HG03575 (cell line): ENCODE measurements at regions not wholly inside any gene's neighbourhood (a gene's known extent, or its start where the extent isn't known, plus 50 kb on each side); places are given as distances from the start of the nearest gene placed in this dataset.
"Not testable (repeated sequence)": the region's sequence is repeated elsewhere in the genome, so short reads cannot be mapped to it uniquely, and the experiment has no call there.

ENCODE experiments used
- ATAC-seq: cut with Tn5 transposase; IDR thresholded peaks from one replicate; pipeline ENCODE4 v1.9.1; 2021; ENCODE audit not compliant: unreplicated experiment, insufficient number of reproducible peaks, low FRiP score; ENCODE audit errors: extremely low read depth

- not testable (repeated sequence) for ATAC-seq
Observed at GRCh38 chr9:39632071-39632470, 276.6 kb downstream of the SPATA31A1 start.

- ATAC-seq, result not testable (repeated sequence)
Observed at GRCh38 chr9:39649029-39649428, 293.6 kb downstream of the SPATA31A1 start.

- not testable (repeated sequence) for ATAC-seq
Observed at GRCh38 chr9:39656960-39657603, 301.6 kb downstream of the SPATA31A1 start.

GRCh38 chr9:39663020-39663419 lies 307.6 kb downstream of the SPATA31A1 start:
- ATAC-seq, result not testable (repeated sequence)

GRCh38 chr9:39663713-39664112 lies 308.2 kb downstream of the SPATA31A1 start:
- peak; percentile 55 for ATAC-seq

GRCh38 chr9:39665020-39665419 lies 309.6 kb downstream of the SPATA31A1 start:
- not testable (repeated sequence) for ATAC-seq

- ATAC-seq, result not testable (repeated sequence)
Observed at GRCh38 chr9:39674437-39675210, 319.2 kb downstream of the SPATA31A1 start.

GRCh38 chr9:39675211-39675553 lies 319.7 kb downstream of the SPATA31A1 start:
- ATAC-seq, result not testable (repeated sequence)

- ATAC-seq, result not testable (repeated sequence)
Observed at GRCh38 chr9:39678534-39679263, 323.2 kb downstream of the SPATA31A1 start.

- ATAC-seq, result not testable (repeated sequence)
Observed at GRCh38 chr9:39680694-39681401, 325.4 kb downstream of the SPATA31A1 start.

GRCh38 chr9:39728862-39729261 lies 373.4 kb downstream of the SPATA31A1 start:
- ATAC-seq, result not testable (repeated sequence)

- ATAC-seq, result not testable (repeated sequence)
Observed at GRCh38 chr9:39744898-39745297, 389.4 kb downstream of the SPATA31A1 start.

- not testable (repeated sequence) for ATAC-seq
Observed at GRCh38 chr9:39775570-39775969, 420.1 kb downstream of the SPATA31A1 start.

- not testable (repeated sequence) for ATAC-seq
Observed at GRCh38 chr9:39791356-39791755, 435.9 kb downstream of the SPATA31A1 start.

GRCh38 chr9:39797935-39798334 lies 442.5 kb downstream of the SPATA31A1 start:
- not testable (repeated sequence) for ATAC-seq

- not testable (repeated sequence) for ATAC-seq
Observed at GRCh38 chr9:39799252-39799651, 443.8 kb downstream of the SPATA31A1 start.

- ATAC-seq, result not testable (repeated sequence)
Observed at GRCh38 chr9:39802561-39802960, 447.1 kb downstream of the SPATA31A1 start.

- ATAC-seq, result not testable (repeated sequence)
Observed at GRCh38 chr9:39809401-39810226, 454.1 kb downstream of the SPATA31A1 start.
